VCaP (cell line): ENCODE measurements at regions not wholly inside any gene's neighbourhood (a gene's known extent, or its start where the extent isn't known, plus 50 kb on each side); places are given as distances from the start of the nearest gene placed in this dataset.

Experiments
- H3K27ac ChIP-seq: fragments of 450-650 bp; 2 replicates; pipeline ENCODE4 v1.5.1; 2017
- TF ChIP-seq, protein P1 (sequence below): fragments of 450-650 bp; conservative IDR thresholded peaks from 2 replicates; pipeline ENCODE4 v1.5.1; 2017; ENCODE audit warnings: mild to moderate bottlenecking, moderate library complexity

DNA sequence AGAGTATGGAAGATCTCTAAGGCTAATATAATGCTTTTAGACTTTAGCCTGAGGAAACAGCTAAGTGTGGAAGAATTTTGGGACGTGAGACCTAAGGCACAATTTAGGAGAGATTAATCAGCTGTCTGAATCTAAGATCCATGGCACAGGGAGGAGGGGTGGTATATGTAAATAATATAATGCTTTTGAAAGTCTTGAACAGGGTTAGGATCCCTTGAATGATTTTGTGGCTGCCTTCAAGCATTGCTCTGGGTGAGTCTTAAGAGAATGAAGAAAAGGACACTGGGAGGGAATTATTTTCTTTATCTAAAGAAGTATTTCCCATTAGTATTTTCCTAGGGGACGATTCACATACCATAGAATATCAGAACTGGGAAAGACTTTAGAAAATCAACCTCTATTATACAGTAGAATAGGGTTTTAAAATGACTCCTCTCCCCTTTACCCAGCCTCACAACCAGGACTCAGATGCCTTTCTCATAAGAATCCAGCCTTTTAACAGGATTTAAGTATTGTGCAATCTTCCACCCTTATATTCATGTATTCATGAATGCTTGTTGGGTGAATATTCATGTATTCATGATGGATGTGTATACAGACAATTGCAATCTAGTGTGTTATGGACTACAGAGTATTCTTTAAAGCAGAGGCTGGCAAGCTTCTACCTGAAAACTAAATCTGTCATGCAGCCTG lies 664.2 kb upstream of the CPEB2 start:
- H3K27ac ChIP-seq: no peak overlapping the region
- TF ChIP-seq, protein P1, sequence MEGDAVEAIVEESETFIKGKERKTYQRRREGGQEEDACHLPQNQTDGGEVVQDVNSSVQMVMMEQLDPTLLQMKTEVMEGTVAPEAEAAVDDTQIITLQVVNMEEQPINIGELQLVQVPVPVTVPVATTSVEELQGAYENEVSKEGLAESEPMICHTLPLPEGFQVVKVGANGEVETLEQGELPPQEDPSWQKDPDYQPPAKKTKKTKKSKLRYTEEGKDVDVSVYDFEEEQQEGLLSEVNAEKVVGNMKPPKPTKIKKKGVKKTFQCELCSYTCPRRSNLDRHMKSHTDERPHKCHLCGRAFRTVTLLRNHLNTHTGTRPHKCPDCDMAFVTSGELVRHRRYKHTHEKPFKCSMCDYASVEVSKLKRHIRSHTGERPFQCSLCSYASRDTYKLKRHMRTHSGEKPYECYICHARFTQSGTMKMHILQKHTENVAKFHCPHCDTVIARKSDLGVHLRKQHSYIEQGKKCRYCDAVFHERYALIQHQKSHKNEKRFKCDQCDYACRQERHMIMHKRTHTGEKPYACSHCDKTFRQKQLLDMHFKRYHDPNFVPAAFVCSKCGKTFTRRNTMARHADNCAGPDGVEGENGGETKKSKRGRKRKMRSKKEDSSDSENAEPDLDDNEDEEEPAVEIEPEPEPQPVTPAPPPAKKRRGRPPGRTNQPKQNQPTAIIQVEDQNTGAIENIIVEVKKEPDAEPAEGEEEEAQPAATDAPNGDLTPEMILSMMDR: no peak

DNA sequence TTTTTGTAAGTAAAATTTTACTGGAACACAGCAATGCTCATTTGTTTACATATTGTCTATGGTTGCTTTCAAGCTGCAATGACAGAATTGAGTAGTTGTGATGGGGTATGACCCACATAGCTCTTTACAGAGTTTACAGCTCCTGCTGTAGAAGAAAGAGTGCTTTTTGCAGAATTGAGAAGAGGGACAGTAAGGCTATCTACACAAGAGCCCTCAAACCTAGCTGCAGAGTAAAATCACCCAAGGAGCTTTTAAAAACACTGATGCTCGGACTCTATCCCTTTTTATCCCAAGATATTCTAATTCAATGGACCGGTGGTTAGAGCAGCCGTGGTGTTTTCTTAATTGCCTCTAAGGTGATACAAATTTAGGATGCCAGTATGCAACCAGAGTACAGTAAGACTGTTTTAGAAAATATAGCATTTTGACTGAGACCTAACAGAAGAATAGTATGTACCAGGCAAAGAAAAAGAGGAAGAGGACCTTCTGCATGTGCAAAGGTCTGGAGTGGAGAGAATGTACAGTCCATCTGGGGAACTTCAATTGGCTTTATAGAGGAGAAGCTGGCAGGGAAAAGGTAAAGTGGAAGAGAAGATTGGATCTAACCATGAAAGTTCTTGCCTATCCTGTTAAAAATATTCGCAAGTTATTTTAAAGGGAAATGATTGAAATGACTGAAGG lies 663.6 kb upstream of the CPEB2 start:
- no peak overlapping the region for H3K27ac ChIP-seq
- TF ChIP-seq, protein P1: no peak

DNA sequence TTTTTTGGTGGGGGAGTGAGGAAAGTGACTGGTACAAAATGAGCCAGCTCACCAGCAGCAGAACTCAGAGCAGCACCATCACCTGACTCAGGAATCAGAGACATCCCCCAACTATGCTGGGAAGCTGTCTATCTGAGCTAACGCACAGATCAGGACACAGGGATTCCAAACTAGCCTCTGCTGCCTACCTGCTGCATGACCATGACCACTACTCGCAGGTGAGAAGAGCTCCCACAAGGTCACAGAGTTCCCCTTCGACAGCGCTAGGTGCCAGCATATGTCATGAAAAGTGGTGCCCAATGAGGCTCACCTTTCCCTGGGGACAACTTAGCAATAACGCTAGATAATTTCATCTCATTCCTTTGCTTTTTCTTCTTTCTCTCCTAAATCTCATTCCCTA lies 662.6 kb upstream of the CPEB2 start:
- no peak overlapping the region for H3K27ac ChIP-seq
- TF ChIP-seq, protein P1: no peak

DNA sequence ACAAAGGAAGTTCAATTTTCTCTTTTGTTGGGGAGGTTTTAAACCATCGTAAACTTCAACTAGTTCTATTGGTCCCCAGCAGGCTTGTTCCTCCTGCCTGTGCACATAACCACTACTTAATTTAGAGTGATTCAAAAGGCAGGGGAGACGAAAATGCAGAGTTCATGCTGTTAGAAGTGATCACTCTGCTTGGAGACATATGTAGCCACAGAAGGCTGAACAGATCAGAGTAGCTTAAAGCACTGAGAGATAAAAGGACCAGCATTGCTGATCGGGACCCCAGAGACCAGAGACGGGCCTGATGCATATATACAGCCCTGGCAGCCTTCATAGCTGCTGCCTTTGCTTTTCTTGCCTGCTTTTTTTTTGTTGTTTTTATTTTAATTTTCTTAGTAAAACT lies 662.0 kb upstream of the CPEB2 start:
- TF ChIP-seq, protein P1: no peak

DNA sequence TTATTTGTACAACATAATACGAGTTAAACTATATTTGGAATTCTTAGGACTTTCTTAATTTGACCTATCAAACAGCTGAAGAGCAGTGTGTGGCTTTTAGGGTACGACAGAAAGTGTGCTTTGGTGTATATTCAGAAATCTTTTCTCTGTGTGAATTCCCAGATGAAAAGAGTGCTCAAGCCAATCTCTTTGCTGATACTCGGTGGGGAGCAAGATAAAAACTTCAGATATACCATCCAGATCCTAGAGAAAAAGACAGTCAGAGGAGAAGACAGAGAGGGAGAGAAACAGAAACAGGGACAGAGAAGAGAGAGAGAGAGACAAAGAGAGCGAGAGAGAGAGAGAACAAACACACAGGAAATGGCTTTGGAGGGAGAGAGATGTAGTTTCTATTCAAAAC lies 658.3 kb upstream of the CPEB2 start:
- no peak overlapping the region for H3K27ac ChIP-seq
- TF ChIP-seq, protein P1: no peak

More for the DNA sequence above, 662.0 kb upstream of the CPEB2 start:
- no peak overlapping the region for H3K27ac ChIP-seq

DNA sequence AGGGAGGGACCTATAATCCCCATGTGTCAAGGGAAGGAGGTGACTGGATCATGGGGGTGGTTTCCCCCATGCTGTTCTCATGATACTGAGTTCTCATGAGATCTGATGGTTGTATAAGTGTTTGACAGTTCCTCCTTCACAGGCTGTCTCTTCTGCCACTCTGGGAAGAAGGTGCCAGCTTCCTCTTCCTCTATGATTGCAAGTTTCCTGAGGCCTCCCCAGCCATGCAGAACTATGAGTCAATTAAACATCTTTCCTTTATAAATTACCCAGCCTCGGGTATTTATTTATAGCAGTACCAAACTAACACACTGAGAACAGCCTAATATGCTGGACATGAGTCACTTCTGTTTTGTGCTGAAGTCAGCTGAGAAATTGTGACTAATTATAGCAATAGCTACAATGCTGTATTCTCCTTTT lies 656.9 kb upstream of the CPEB2 start:
- H3K27ac ChIP-seq: no peak overlapping the region

DNA sequence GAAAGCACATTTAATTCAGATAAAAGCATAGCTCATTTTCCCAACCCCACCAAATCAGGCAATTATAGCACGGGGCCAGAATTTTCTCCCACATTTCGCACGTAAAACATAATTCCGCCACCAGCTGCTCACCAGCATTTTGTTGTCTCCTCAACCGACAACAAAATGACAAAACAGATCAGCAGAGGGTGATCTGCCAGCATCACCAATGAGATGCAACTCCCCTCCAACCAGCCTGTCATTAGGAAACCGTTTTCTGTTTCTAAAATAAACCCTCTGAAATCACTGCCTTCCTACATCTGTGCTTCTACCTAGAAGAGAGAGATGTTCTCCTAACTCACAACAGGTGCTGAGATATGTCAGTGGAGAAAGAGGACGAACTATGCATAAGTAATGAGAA lies 654.8 kb upstream of the CPEB2 start:
- H3K27ac ChIP-seq: no peak overlapping the region
- TF ChIP-seq, protein P1: no peak

More for the DNA sequence above, 656.9 kb upstream of the CPEB2 start:
- TF ChIP-seq, protein P1: no peak
